Activated B cell treated with CpG ODN at 0.5 μM for 24 hours (primary cell): ENCODE measurements at regions not wholly inside any gene's neighbourhood (a gene's known extent, or its start where the extent isn't known, plus 50 kb on each side); places are given as distances from the start of the nearest gene placed in this dataset.

Source experiments
- ATAC-seq: fragments of 200-7000 bp; cut with Tn5 transposase; one replicate; pipeline ENCODE4 v1.10.0; 2021; ENCODE audit warnings: low read depth, mild to moderate bottlenecking, moderate library complexity
- CTCF ChIA-PET: fragments of 350-600 bp; sonication (Branson Sonifier 250); formaldehyde crosslinking; loops from one replicate; lab custom pipeline; 2021; ENCODE audit warnings: antibody characterized with exemption; lab: Charles Lee
- POLR2A ChIA-PET: fragments of 350-600 bp; sonication (Branson Sonifier 250); formaldehyde crosslinking; loops from one replicate; lab custom pipeline; 2021; ENCODE audit warnings: antibody characterized with exemption; lab: Charles Lee
- DNase-seq: peaks from one replicate; pipeline ENCODE4 v3.0.0; 2022
- H3K27ac Mint-ChIP-seq: one replicate; pipeline ENCODE4 v1.8.0; 2020; ENCODE audit warnings: mixed read lengths
- H3K27me3 Mint-ChIP-seq: one replicate; pipeline ENCODE4 v1.8.0; 2021; ENCODE audit warnings: mixed read lengths
- H3K36me3 Mint-ChIP-seq: one replicate; pipeline ENCODE4 v1.8.0; 2021; ENCODE audit warnings: low read depth, mixed read lengths
- H3K4me1 Mint-ChIP-seq: one replicate; pipeline ENCODE4 v1.8.0; 2021; ENCODE audit warnings: mixed read lengths
- H3K4me3 Mint-ChIP-seq: one replicate; pipeline ENCODE4 v1.8.0; 2020; ENCODE audit warnings: mild to moderate bottlenecking, mixed read lengths
- H3K9me3 Mint-ChIP-seq: one replicate; pipeline ENCODE4 v1.8.0; 2020; ENCODE audit warnings: mixed read lengths
- CTCF ChIP-seq: fragments of 200-600 bp; IDR thresholded peaks from one replicate; pipeline ENCODE4 v1.8.0; 2022; ENCODE audit warnings: antibody characterized with exemption, mild to moderate bottlenecking
- intact Hi-C: fragments of 100-400 bp; cut with micrococcal nuclease; formaldehyde crosslinking; loops from one replicate; pipeline ENCODE4 v1.15.1; 2024

GRCh38 chrX:122244080-122244479 lies 940.0 kb upstream of the GRIA3 start:
- Mint-ChIP-seq H3K4me1 (no peaks in the 10 kb centered on the region), H3K4me3 (no peak overlapping the region), H3K9me3 (no peaks in the 10 kb centered on the region), H3K36me3 (no peaks in the 10 kb centered on the region), H3K27me3 (no peaks in the 10 kb centered on the region), H3K27ac (no peak overlapping the region)
- DNase-seq (no peak), ATAC-seq (no peak)
- intact Hi-C loops, result no loop called here
- TF ChIP-seq CTCF, result no peak
- ChIA-PET CTCF (no interaction called here), POLR2A (no interaction called here)

- no peaks in the 10 kb centered on the region for H3K36me3 Mint-ChIP-seq
- H3K4me1 Mint-ChIP-seq, result no peaks in the 10 kb centered on the region
- no peak for TF ChIP-seq CTCF
- H3K9me3 Mint-ChIP-seq, result no peaks in the 10 kb centered on the region
- no peak overlapping the region for H3K27ac Mint-ChIP-seq
- no peak overlapping the region for H3K4me3 Mint-ChIP-seq
- no peaks in the 10 kb centered on the region for H3K27me3 Mint-ChIP-seq
- no peak for DNase-seq
- CTCF ChIA-PET, result no interaction called here
- POLR2A ChIA-PET, result no interaction called here
- no peak for ATAC-seq
- intact Hi-C loops, result no loop called here
Measured at GRCh38 chrX:122245175-122245574, 938.9 kb upstream of the GRIA3 start.

GRCh38 chrX:122245943-122246342 lies 938.1 kb upstream of the GRIA3 start:
- Mint-ChIP-seq H3K4me1 (no peaks in the 10 kb centered on the region), H3K27me3 (no peaks in the 10 kb centered on the region), H3K9me3 (no peaks in the 10 kb centered on the region), H3K36me3 (no peaks in the 10 kb centered on the region), H3K27ac (no peak overlapping the region), H3K4me3 (no peak overlapping the region)
- TF ChIP-seq CTCF, result no peak
- no peak for ATAC-seq
- DNase-seq, result no peak
- ChIA-PET CTCF (no interaction called here), POLR2A (no interaction called here)
- intact Hi-C loops, result no loop called here

- no peak for ATAC-seq
- POLR2A ChIA-PET, result no interaction called here
- Mint-ChIP-seq H3K27me3 (no peaks in the 10 kb centered on the region), H3K36me3 (no peaks in the 10 kb centered on the region), H3K4me1 (no peaks in the 10 kb centered on the region), H3K9me3 (no peaks in the 10 kb centered on the region), H3K27ac (no peak overlapping the region), H3K4me3 (no peak overlapping the region)
- intact Hi-C loops, result no loop called here
- DNase-seq, result no peak
- CTCF ChIA-PET, result no interaction called here
- TF ChIP-seq CTCF, result no peak
Measured at GRCh38 chrX:122246937-122247336, 937.1 kb upstream of the GRIA3 start.

- ATAC-seq, result no peak
- no peak overlapping the region for H3K4me3 Mint-ChIP-seq
- POLR2A ChIA-PET, result no interaction called here
- H3K27me3 Mint-ChIP-seq, result no peaks in the 10 kb centered on the region
- no peak for DNase-seq
- intact Hi-C loops, result no loop called here
- H3K4me1 Mint-ChIP-seq, result no peaks in the 10 kb centered on the region
- no peaks in the 10 kb centered on the region for H3K36me3 Mint-ChIP-seq
- TF ChIP-seq CTCF, result no peak
- no peaks in the 10 kb centered on the region for H3K9me3 Mint-ChIP-seq
- H3K27ac Mint-ChIP-seq, result no peak overlapping the region
- CTCF ChIA-PET, result no interaction called here
Measured at GRCh38 chrX:122248681-122249080, 935.4 kb upstream of the GRIA3 start.
